ENCODE measurements at regions not wholly inside any gene's neighbourhood (a gene's known extent, or its start where the extent isn't known, plus 50 kb on each side); places are given as distances from the start of the nearest gene placed in this dataset.

- no peaks in the 10 kb centered on the region for H3K27me3 ChIP-seq (ENCODE audit: low read length)
- no TSS peak for BruUV-seq (replicated peaks)
- DNase-seq (no peak), ATAC-seq (no peak)
- H2AFZ ChIP-seq (ENCODE audit: low read length), result no peak overlapping the region
- H3K9me3 ChIP-seq (ENCODE audit: low read length), result no peaks in the 10 kb centered on the region
- H3K4me3 ChIP-seq (ENCODE audit: low read length), result no peak overlapping the region
- TF ChIP-seq CTCF (conservative IDR thresholded peaks at IDR 0.05; ENCODE audit: low read depth, low read length), result no peak
- TF ChIP-seq EZH2 (IDR thresholded peaks at IDR 0.05; ENCODE audit: low read length, unreplicated experiment), result no peak
- TF ChIP-seq EZH2phosphoT487 (IDR thresholded peaks at IDR 0.05; ENCODE audit: borderline replicate concordance, low read length), result no peak
- no peak overlapping the region for H3K9ac ChIP-seq (ENCODE audit: low read length)
- no peaks in the 10 kb centered on the region for H3K9me2 ChIP-seq (replicated peaks; ENCODE audit: low read length)
- H3F3A ChIP-seq (ENCODE audit: low read length, unreplicated experiment), result no peaks in the 10 kb centered on the region
- H4K20me1 ChIP-seq (ENCODE audit: low read length), result no peaks in the 10 kb centered on the region
- POLR2A ChIA-PET (ENCODE audit: unreplicated experiment), result no interaction called here
- CTCF ChIA-PET, result no interaction called here
- H3K27ac ChIP-seq (ENCODE audit: low read length), result no peak overlapping the region
- H3K79me2 ChIP-seq (ENCODE audit: low read length), result no peaks in the 10 kb centered on the region
- H3K36me3 ChIP-seq (ENCODE audit: low read depth, low read length), result no peaks in the 10 kb centered on the region
- H3K4me2 ChIP-seq (ENCODE audit: low read length), result no peak overlapping the region
- intact Hi-C loops (cut with micrococcal nuclease), result no loop called here
- H3K4me1 ChIP-seq (ENCODE audit: insufficient read depth, low read length), result no peaks in the 10 kb centered on the region
Observed at GRCh38 chr16:6918646-6919045, 414.0 kb upstream of the RBFOX1 start.

GRCh38 chr16:6916946-6917345, 415.7 kb upstream of the RBFOX1 start:
- no peaks in the 10 kb centered on the region for H3K27me3 ChIP-seq (ENCODE audit: low read length)
- H3K79me2 ChIP-seq (ENCODE audit: low read length), result no peaks in the 10 kb centered on the region

GRCh38 chr16:6913566-6913965, 419.1 kb upstream of the RBFOX1 start:
- no TSS peak for BruUV-seq (replicated peaks)
- TF ChIP-seq EZH2phosphoT487 (IDR thresholded peaks at IDR 0.05; ENCODE audit: borderline replicate concordance, low read length) (no peak), EZH2 (IDR thresholded peaks at IDR 0.05; ENCODE audit: low read length, unreplicated experiment) (no peak), CTCF (conservative IDR thresholded peaks at IDR 0.05; ENCODE audit: low read depth, low read length) (no peak)
- H3K4me1 ChIP-seq (ENCODE audit: insufficient read depth, low read length), result no peaks in the 10 kb centered on the region
- no peaks in the 10 kb centered on the region for H3K79me2 ChIP-seq (ENCODE audit: low read length)
- H3K4me3 ChIP-seq (ENCODE audit: low read length), result no peak overlapping the region
- H3K9me3 ChIP-seq (ENCODE audit: low read length), result no peaks in the 10 kb centered on the region
- H3K27ac ChIP-seq (ENCODE audit: low read length), result no peak overlapping the region
- ChIA-PET CTCF (no interaction called here), POLR2A (ENCODE audit: unreplicated experiment) (no interaction called here)
- H3F3A ChIP-seq (ENCODE audit: low read length, unreplicated experiment), result no peaks in the 10 kb centered on the region
- no peaks in the 10 kb centered on the region for H3K36me3 ChIP-seq (ENCODE audit: low read depth, low read length)
- DNase-seq, result no peak
- intact Hi-C loops (cut with micrococcal nuclease), result no loop called here
- no peak overlapping the region for H2AFZ ChIP-seq (ENCODE audit: low read length)
- H3K27me3 ChIP-seq (ENCODE audit: low read length), result no peaks in the 10 kb centered on the region
- no peak for ATAC-seq
- H4K20me1 ChIP-seq (ENCODE audit: low read length), result no peaks in the 10 kb centered on the region
- H3K9me2 ChIP-seq (replicated peaks; ENCODE audit: low read length), result no peaks in the 10 kb centered on the region
- H3K4me2 ChIP-seq (ENCODE audit: low read length), result no peak overlapping the region
- no peak overlapping the region for H3K9ac ChIP-seq (ENCODE audit: low read length)

More at GRCh38 chr16:6916946-6917345, 415.7 kb upstream of the RBFOX1 start:
- CTCF ChIA-PET, result no interaction called here
- Histone ChIP-seq H3K4me2 (ENCODE audit: low read length) (no peak overlapping the region), H3K9me2 (replicated peaks; ENCODE audit: low read length) (no peaks in the 10 kb centered on the region), H3K9ac (ENCODE audit: low read length) (no peak overlapping the region), H3K4me3 (ENCODE audit: low read length) (no peak overlapping the region), H3K36me3 (ENCODE audit: low read depth, low read length) (no peaks in the 10 kb centered on the region), H2AFZ (ENCODE audit: low read length) (no peak overlapping the region), H3K27ac (ENCODE audit: low read length) (no peak overlapping the region), H3F3A (ENCODE audit: low read length, unreplicated experiment) (no peaks in the 10 kb centered on the region), H3K4me1 (ENCODE audit: insufficient read depth, low read length) (no peaks in the 10 kb centered on the region), H3K9me3 (ENCODE audit: low read length) (no peaks in the 10 kb centered on the region), H4K20me1 (ENCODE audit: low read length) (no peaks in the 10 kb centered on the region)
- TF ChIP-seq EZH2 (IDR thresholded peaks at IDR 0.05; ENCODE audit: low read length, unreplicated experiment) (no peak), EZH2phosphoT487 (IDR thresholded peaks at IDR 0.05; ENCODE audit: borderline replicate concordance, low read length) (no peak), CTCF (conservative IDR thresholded peaks at IDR 0.05; ENCODE audit: low read depth, low read length) (no peak)
- intact Hi-C loops (cut with micrococcal nuclease), result no loop called here
- BruUV-seq (replicated peaks), result no TSS peak
- POLR2A ChIA-PET (ENCODE audit: unreplicated experiment), result no interaction called here
- DNase-seq, result no peak
- ATAC-seq, result no peak
